ENCODE measurements at regions not wholly inside any gene's neighbourhood (a gene's known extent, or its start where the extent isn't known, plus 50 kb on each side); places are given as distances from the start of the nearest gene placed in this dataset.

DNA sequence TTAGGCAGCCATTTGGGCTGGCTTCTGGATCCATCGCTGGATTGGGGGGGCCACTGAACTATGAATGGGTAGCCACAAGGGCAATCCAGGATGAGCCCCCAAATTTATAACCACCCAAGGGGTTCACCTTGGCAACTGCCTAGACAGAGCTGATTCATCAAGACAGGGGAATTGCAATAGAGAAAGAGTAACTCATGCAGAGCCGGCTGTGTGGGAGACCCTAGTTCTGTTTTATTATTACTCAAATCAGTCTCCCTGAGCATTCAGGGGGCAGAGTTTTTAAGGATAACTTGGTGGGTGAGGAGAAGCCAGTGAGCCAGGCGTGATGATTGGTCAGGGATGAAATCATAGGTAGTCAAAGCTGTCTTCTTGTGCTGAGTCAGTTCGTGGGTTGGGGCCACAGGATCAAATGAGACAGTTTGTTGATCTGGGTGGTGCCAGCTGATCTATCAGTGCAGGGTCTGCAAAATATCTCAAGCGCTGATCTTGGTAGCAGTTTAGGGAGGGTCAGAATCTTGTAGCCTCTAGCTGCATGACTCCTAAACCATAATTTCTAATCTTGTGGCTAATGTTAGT is 57.9 kb downstream of the DNAJB9 start:
- H3K4me3 ChIP-seq (ENCODE audit: low read length in 3 of 3): no peak overlapping the region
- no peak overlapping the region for H3K27ac ChIP-seq (ENCODE audit: low read depth, low read length)
- no peaks in the 10 kb centered on the region for H3K36me3 ChIP-seq (ENCODE audit: control insufficient read depth in 3 of 3, insufficient read depth in 3 of 3, low read length in 3 of 3)
- H3K27me3 ChIP-seq (ENCODE audit: control insufficient read depth in 3 of 3, insufficient read depth in 3 of 3, low read length in 3 of 3): no peaks in the 10 kb centered on the region
- no peaks in the 10 kb centered on the region for H3K9me3 ChIP-seq (ENCODE audit: control insufficient read depth in 3 of 3, low read length in 3 of 3)
- H3K4me1 ChIP-seq (ENCODE audit: control insufficient read depth in 3 of 3, insufficient read depth in 3 of 3, low read length in 3 of 3): peaks cover 0 to 4% (median 0%) of the 10 kb centered on the region in 3 donors
- H3K9ac ChIP-seq (ENCODE audit: low read depth in 1 of 3, low read length in 3 of 3): no peak overlapping the region

DNA sequence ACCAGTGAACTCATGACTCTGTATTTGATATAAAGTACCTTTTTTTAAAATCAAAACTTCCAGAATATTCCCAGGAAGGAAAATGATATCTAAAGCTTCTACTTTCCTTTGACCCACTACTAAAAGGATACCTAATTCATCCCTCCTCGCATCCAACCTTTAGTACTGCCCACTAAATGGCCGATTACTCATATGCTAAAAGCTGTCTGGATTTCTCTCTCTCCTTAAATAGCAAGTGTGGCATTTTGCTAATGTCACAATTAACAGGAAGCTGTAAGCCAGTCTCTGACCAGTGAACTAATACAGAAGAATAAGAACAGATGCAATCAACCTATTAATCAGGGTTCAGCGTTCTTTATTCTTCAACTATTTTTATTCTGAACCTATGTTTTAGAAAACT is 59.0 kb downstream of the DNAJB9 start:
- H3K27ac ChIP-seq (ENCODE audit: low read depth, low read length): no peak overlapping the region
- no peak overlapping the region for H3K9ac ChIP-seq (ENCODE audit: low read depth in 1 of 3, low read length in 3 of 3)
- no peaks in the 10 kb centered on the region for H3K9me3 ChIP-seq (ENCODE audit: control insufficient read depth in 3 of 3, low read length in 3 of 3)
- no peak overlapping the region for H3K4me3 ChIP-seq (ENCODE audit: low read length in 3 of 3)
- peaks cover 0 to 4% (median 0%) of the 10 kb centered on the region in 3 donors for H3K4me1 ChIP-seq (ENCODE audit: control insufficient read depth in 3 of 3, insufficient read depth in 3 of 3, low read length in 3 of 3)
- H3K27me3 ChIP-seq (ENCODE audit: control insufficient read depth in 3 of 3, insufficient read depth in 3 of 3, low read length in 3 of 3): no peaks in the 10 kb centered on the region
- no peaks in the 10 kb centered on the region for H3K36me3 ChIP-seq (ENCODE audit: control insufficient read depth in 3 of 3, insufficient read depth in 3 of 3, low read length in 3 of 3)

DNA sequence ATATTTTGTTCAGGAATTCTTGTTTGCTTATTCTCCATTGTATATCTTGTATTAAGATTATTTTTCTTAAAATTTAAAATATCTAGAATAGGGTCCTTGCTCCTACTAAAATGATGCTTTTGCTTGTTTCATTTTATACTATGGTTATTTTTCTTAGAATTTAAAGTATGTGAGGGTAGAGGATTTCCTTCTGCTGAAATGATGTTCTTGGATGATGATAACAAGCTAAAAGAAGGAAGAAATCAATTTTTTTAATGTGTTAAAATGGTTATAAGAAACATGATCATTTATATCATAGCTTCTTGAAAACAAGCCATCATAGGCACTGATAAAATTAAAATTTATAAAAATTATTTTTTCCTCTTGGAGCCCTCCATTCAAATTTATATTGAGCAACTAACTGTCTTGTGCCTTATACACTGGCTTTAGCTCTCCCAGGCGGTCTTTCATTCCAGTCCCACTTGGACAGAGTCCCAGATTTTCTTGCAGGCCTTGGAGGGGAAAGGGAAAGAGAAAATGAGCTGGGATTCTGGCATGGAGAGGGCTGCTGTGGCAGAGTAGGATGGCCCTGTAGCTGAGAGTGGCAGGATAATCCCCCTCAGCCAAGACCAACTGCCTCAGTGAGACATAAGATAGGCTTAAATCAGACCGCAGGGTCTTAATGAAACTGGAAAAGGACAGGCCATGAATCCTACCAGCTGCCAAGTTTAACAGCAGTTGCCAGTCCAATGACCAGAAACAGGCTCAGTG is 60.2 kb downstream of the DNAJB9 start:
- no peak overlapping the region for H3K9ac ChIP-seq (ENCODE audit: low read depth in 1 of 3, low read length in 3 of 3)
- H3K36me3 ChIP-seq (ENCODE audit: control insufficient read depth in 3 of 3, insufficient read depth in 3 of 3, low read length in 3 of 3): no peaks in the 10 kb centered on the region
- H3K9me3 ChIP-seq (ENCODE audit: control insufficient read depth in 3 of 3, low read length in 3 of 3): no peaks in the 10 kb centered on the region
- H3K27me3 ChIP-seq (ENCODE audit: control insufficient read depth in 3 of 3, insufficient read depth in 3 of 3, low read length in 3 of 3): no peaks in the 10 kb centered on the region
- peaks cover 0 to 4% (median 0%) of the 10 kb centered on the region in 3 donors for H3K4me1 ChIP-seq (ENCODE audit: control insufficient read depth in 3 of 3, insufficient read depth in 3 of 3, low read length in 3 of 3)
- H3K4me3 ChIP-seq (ENCODE audit: low read length in 3 of 3): no peak overlapping the region
- H3K27ac ChIP-seq (ENCODE audit: low read depth, low read length): no peak overlapping the region

DNA sequence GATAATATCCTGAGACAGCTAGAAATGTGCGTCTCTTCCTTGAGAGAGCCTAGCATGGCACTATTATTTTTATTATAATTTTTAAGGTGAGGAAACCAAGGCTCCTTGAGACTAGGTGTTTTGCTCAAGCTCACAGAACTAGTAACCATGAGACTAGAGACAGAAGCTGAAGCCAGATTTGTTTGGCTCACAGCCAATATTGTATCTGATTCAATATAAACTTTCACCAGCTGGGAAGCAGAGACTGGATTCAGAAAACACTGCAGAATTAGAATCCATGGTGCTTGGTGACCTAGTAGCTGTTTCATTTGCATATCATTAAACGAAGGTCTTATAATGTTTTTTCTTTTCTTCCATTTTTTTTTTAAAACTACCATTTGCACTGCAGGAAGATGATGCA is 64.4 kb downstream of the DNAJB9 start:
- H3K36me3 ChIP-seq (ENCODE audit: control insufficient read depth in 3 of 3, insufficient read depth in 3 of 3, low read length in 3 of 3): no peaks in the 10 kb centered on the region
- H3K27ac ChIP-seq (ENCODE audit: low read depth, low read length): no peak overlapping the region
- no peaks in the 10 kb centered on the region for H3K9me3 ChIP-seq (ENCODE audit: control insufficient read depth in 3 of 3, low read length in 3 of 3)
- H3K4me3 ChIP-seq (ENCODE audit: low read length in 3 of 3): no peak overlapping the region
- H3K9ac ChIP-seq (ENCODE audit: low read depth in 1 of 3, low read length in 3 of 3): no peak overlapping the region
- peaks cover 0 to 4% (median 0%) of the 10 kb centered on the region in 3 donors for H3K4me1 ChIP-seq (ENCODE audit: control insufficient read depth in 3 of 3, insufficient read depth in 3 of 3, low read length in 3 of 3)
- no peaks in the 10 kb centered on the region for H3K27me3 ChIP-seq (ENCODE audit: control insufficient read depth in 3 of 3, insufficient read depth in 3 of 3, low read length in 3 of 3)

DNA sequence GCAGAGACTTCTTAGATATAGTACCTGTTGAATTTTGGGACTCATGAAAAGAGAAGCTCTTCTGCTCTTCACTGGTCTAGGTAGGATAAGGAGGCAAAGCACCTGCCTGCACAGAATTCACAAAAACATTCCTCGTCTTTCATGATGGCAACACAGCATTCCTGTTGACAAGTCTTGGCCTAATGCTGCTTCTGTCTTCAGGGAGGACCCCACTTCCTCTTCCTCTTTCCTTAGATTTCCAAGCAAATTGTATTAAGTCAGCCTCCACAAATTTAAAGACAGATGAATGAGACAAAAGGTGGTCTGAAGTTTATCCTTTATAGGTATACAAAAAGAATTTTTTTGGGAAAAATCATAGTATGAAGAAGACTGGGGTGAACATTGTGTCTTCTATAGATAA is 64.9 kb downstream of the DNAJB9 start:
- Histone ChIP-seq H3K27ac (ENCODE audit: low read depth, low read length) (no peak overlapping the region), H3K4me3 (ENCODE audit: low read length in 3 of 3) (no peak overlapping the region), H3K27me3 (ENCODE audit: control insufficient read depth in 3 of 3, insufficient read depth in 3 of 3, low read length in 3 of 3) (no peaks in the 10 kb centered on the region), H3K9me3 (ENCODE audit: control insufficient read depth in 3 of 3, low read length in 3 of 3) (no peaks in the 10 kb centered on the region), H3K4me1 (ENCODE audit: control insufficient read depth in 3 of 3, insufficient read depth in 3 of 3, low read length in 3 of 3) (peaks cover 0 to 4% (median 0%) of the 10 kb centered on the region in 3 donors), H3K9ac (ENCODE audit: low read depth in 1 of 3, low read length in 3 of 3) (no peak overlapping the region), H3K36me3 (ENCODE audit: control insufficient read depth in 3 of 3, insufficient read depth in 3 of 3, low read length in 3 of 3) (no peaks in the 10 kb centered on the region)

- no peak overlapping the region for H3K27ac ChIP-seq (ENCODE audit: low read depth, low read length)
- no peaks in the 10 kb centered on the region for H3K27me3 ChIP-seq (ENCODE audit: control insufficient read depth in 3 of 3, insufficient read depth in 3 of 3, low read length in 3 of 3)
- no peaks in the 10 kb centered on the region for H3K9me3 ChIP-seq (ENCODE audit: control insufficient read depth in 3 of 3, low read length in 3 of 3)
- no peaks in the 10 kb centered on the region for H3K4me1 ChIP-seq (ENCODE audit: control insufficient read depth in 3 of 3, insufficient read depth in 3 of 3, low read length in 3 of 3)
- no peak overlapping the region for H3K9ac ChIP-seq (ENCODE audit: low read depth in 1 of 3, low read length in 3 of 3)
- H3K4me3 ChIP-seq (ENCODE audit: low read length in 3 of 3): no peak overlapping the region
- H3K36me3 ChIP-seq (ENCODE audit: control insufficient read depth in 3 of 3, insufficient read depth in 3 of 3, low read length in 3 of 3): no peaks in the 10 kb centered on the region
Measured at GRCh38 chr7:108637049-108637621, 67.5 kb downstream of the DNAJB9 start.

DNA sequence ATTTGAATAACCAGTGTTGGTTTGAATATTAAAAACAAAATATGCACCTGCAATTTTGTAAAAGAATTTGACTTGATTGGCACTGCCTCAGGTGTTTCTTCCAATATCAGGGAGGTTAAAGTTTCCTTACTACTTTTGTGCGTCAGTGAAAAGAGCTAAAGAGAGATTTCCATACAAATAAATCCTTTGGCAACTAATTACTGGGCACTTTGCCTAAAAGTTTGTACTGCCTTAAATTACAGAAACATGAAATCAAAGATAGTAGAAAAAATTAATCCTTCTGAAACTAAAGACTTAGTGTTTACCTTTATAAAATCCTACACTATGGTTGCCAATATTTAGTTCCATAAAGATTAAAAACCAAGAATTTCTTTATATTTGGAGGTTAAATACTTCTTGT is 72.5 kb downstream of the DNAJB9 start:
- no peaks in the 10 kb centered on the region for H3K27me3 ChIP-seq (ENCODE audit: control insufficient read depth in 3 of 3, insufficient read depth in 3 of 3, low read length in 3 of 3)
- H3K36me3 ChIP-seq (ENCODE audit: control insufficient read depth in 3 of 3, insufficient read depth in 3 of 3, low read length in 3 of 3): no peaks in the 10 kb centered on the region
- no peak overlapping the region for H3K9ac ChIP-seq (ENCODE audit: low read depth in 1 of 3, low read length in 3 of 3)
- H3K4me1 ChIP-seq (ENCODE audit: control insufficient read depth in 3 of 3, insufficient read depth in 3 of 3, low read length in 3 of 3): no peaks in the 10 kb centered on the region
- H3K27ac ChIP-seq (ENCODE audit: low read depth, low read length): no peak overlapping the region
- H3K4me3 ChIP-seq (ENCODE audit: low read length in 3 of 3): no peak overlapping the region
- no peaks in the 10 kb centered on the region for H3K9me3 ChIP-seq (ENCODE audit: control insufficient read depth in 3 of 3, low read length in 3 of 3)

GRCh38 chr7:108643136-108643535 is 73.5 kb downstream of the DNAJB9 start:
- Histone ChIP-seq H3K4me3 (ENCODE audit: low read length in 3 of 3) (no peak overlapping the region), H3K9ac (ENCODE audit: low read depth in 1 of 3, low read length in 3 of 3) (no peak overlapping the region), H3K4me1 (ENCODE audit: control insufficient read depth in 3 of 3, insufficient read depth in 3 of 3, low read length in 3 of 3) (no peaks in the 10 kb centered on the region), H3K27me3 (ENCODE audit: control insufficient read depth in 3 of 3, insufficient read depth in 3 of 3, low read length in 3 of 3) (no peaks in the 10 kb centered on the region), H3K36me3 (ENCODE audit: control insufficient read depth in 3 of 3, insufficient read depth in 3 of 3, low read length in 3 of 3) (no peaks in the 10 kb centered on the region), H3K9me3 (ENCODE audit: control insufficient read depth in 3 of 3, low read length in 3 of 3) (no peaks in the 10 kb centered on the region), H3K27ac (ENCODE audit: low read depth, low read length) (no peak overlapping the region)

GRCh38 chr7:108648989-108649388 is 79.3 kb downstream of the DNAJB9 start:
- H3K36me3 ChIP-seq (ENCODE audit: control insufficient read depth in 3 of 3, insufficient read depth in 3 of 3, low read length in 3 of 3): no peaks in the 10 kb centered on the region
- H3K27me3 ChIP-seq (ENCODE audit: control insufficient read depth in 3 of 3, insufficient read depth in 3 of 3, low read length in 3 of 3): no peaks in the 10 kb centered on the region
- no peaks in the 10 kb centered on the region for H3K4me1 ChIP-seq (ENCODE audit: control insufficient read depth in 3 of 3, insufficient read depth in 3 of 3, low read length in 3 of 3)

DNA sequence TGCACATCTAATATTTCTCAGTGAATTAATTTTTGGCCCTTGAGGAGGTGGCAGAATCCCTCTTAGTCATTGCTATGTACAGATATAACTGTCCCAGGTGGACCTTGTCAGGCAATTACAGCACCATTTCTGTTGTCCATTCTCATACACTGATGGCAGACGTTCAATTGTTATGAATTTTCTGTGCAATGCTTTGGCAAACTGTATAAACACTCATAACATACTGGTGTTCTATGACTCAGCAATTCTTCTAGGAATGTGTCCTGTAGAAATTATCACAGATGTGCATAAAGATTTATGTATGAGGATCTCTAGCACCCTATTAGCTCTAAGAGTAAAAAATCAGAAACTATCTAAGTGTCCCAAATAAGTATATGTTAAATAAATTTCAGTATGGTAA is 80.8 kb downstream of the DNAJB9 start:
- H3K9ac ChIP-seq (ENCODE audit: low read depth in 1 of 3, low read length in 3 of 3): no peak overlapping the region
- no peak overlapping the region for H3K27ac ChIP-seq (ENCODE audit: low read depth, low read length)
- no peaks in the 10 kb centered on the region for H3K36me3 ChIP-seq (ENCODE audit: control insufficient read depth in 3 of 3, insufficient read depth in 3 of 3, low read length in 3 of 3)
- H3K4me3 ChIP-seq (ENCODE audit: low read length in 3 of 3): no peak overlapping the region
- H3K27me3 ChIP-seq (ENCODE audit: control insufficient read depth in 3 of 3, insufficient read depth in 3 of 3, low read length in 3 of 3): no peaks in the 10 kb centered on the region
- H3K4me1 ChIP-seq (ENCODE audit: control insufficient read depth in 3 of 3, insufficient read depth in 3 of 3, low read length in 3 of 3): no peaks in the 10 kb centered on the region
- no peaks in the 10 kb centered on the region for H3K9me3 ChIP-seq (ENCODE audit: control insufficient read depth in 3 of 3, low read length in 3 of 3)

More at GRCh38 chr7:108648989-108649388, 79.3 kb downstream of the DNAJB9 start:
- Histone ChIP-seq H3K9me3 (ENCODE audit: control insufficient read depth in 3 of 3, low read length in 3 of 3) (no peaks in the 10 kb centered on the region), H3K9ac (ENCODE audit: low read depth in 1 of 3, low read length in 3 of 3) (no peak overlapping the region), H3K27ac (ENCODE audit: low read depth, low read length) (no peak overlapping the region), H3K4me3 (ENCODE audit: low read length in 3 of 3) (no peak overlapping the region)
